Keratinocyte (primary cell): ENCODE measurements at regions not wholly inside any gene's neighbourhood (a gene's known extent, or its start where the extent isn't known, plus 50 kb on each side); places are given as distances from the start of the nearest gene placed in this dataset.

Experiments used
- DNase-seq: peaks from one replicate; pipeline ENCODE4 v3.0.0-alpha.2; 2011; ENCODE audit warnings: low read depth, missing footprints, low spot score
- FAIRE-seq: peaks from 2 replicates; lab custom pipeline; 2011; peaks lifted over from hg19 to GRCh38; lab: Jason Lieb, UNC
- H2AFZ ChIP-seq: 2 replicates; pipeline ENCODE4 v1.6.0; 2012; ENCODE audit warnings: low read length, control low read depth, inconsistent platforms; ENCODE audit not compliant: control insufficient read depth
- H3K27ac ChIP-seq: 2 replicates; pipeline ENCODE4 v1.5.1; 2011; ENCODE audit warnings: low read length; ENCODE audit not compliant: control insufficient read depth, insufficient read depth
- H3K27me3 ChIP-seq: 3 replicates; pipeline ENCODE4 v1.6.0; 2011; ENCODE audit warnings: low read length; ENCODE audit not compliant: control insufficient read depth, insufficient read depth; ENCODE audit errors: extremely low read depth
- H3K36me3 ChIP-seq, 2 experiments: 2 replicates in 1 of 2; 3 replicates in 1 of 2; pipeline ENCODE4 v1.5.1; 2011; ENCODE audit warnings: low read length in 2 of 2, mild to moderate bottlenecking in 1 of 2; ENCODE audit not compliant: control insufficient read depth in 2 of 2, insufficient read depth in 2 of 2; ENCODE audit errors: extremely low read depth in 1 of 2
- H3K4me1 ChIP-seq: 3 replicates; pipeline ENCODE4 v1.5.1; 2011; ENCODE audit warnings: low read length; ENCODE audit not compliant: control insufficient read depth, insufficient read depth; ENCODE audit errors: extremely low read depth
- H3K4me2 ChIP-seq: 3 replicates; pipeline ENCODE4 v1.6.0; 2011; ENCODE audit warnings: low read depth, low read length; ENCODE audit not compliant: control insufficient read depth, insufficient read depth; ENCODE audit errors: extremely low read depth
- H3K4me3 ChIP-seq, 3 experiments: fragments of 200-600 bp in 1 of 3; sonication (generic) in 1 of 3; 2 replicates in 2 of 3; 3 replicates in 1 of 3; pipeline ENCODE4 v1.5.1; 2011 to 2016; ENCODE audit warnings: low read length in 3 of 3, mild to moderate bottlenecking in 3 of 3, control low read depth in 2 of 3, inconsistent platforms in 1 of 3, low read depth in 1 of 3, mixed read lengths in 1 of 3, mixed run types in 1 of 3, moderate library complexity in 1 of 3; ENCODE audit not compliant: control insufficient read depth in 2 of 3, insufficient read depth in 2 of 3; ENCODE audit errors: extremely low read depth in 1 of 3
- H3K79me2 ChIP-seq: 2 replicates; pipeline ENCODE4 v1.6.0; 2012; ENCODE audit warnings: low read length; ENCODE audit not compliant: control insufficient read depth, insufficient read depth
- H3K9ac ChIP-seq: 3 replicates; pipeline ENCODE4 v1.6.0; 2011; ENCODE audit warnings: low read length; ENCODE audit not compliant: control insufficient read depth, insufficient read depth; ENCODE audit errors: extremely low read depth
- H3K9me1 ChIP-seq: 3 replicates; pipeline ENCODE4 v1.6.0; 2011; ENCODE audit warnings: low read length; ENCODE audit not compliant: control insufficient read depth, insufficient read depth; ENCODE audit errors: extremely low read depth
- H3K9me3 ChIP-seq: 2 replicates; pipeline ENCODE4 v1.5.1; 2012; ENCODE audit warnings: low read depth, low read length; ENCODE audit not compliant: control insufficient read depth
- H4K20me1 ChIP-seq: 3 replicates; pipeline ENCODE4 v1.6.0; 2011; ENCODE audit warnings: low read length; ENCODE audit not compliant: control insufficient read depth, insufficient read depth; ENCODE audit errors: extremely low read depth
- EZH2 ChIP-seq: IDR thresholded peaks from one replicate; pipeline ENCODE4 v1.6.1; 2012; ENCODE audit warnings: inconsistent platforms, mild to moderate bottlenecking, low read length, moderate library complexity
- dilution Hi-C: fragments of 300-500 bp; cut with MboI; formaldehyde crosslinking; loops from one replicate; pipeline ENCODE4 v1.7.0; 2020; ENCODE audit warnings: low sequenced_read_pairs; ENCODE audit not compliant: extremely low pct_ligation_motif_present
- TF ChIP-seq, protein P1 (sequence below), 3 experiments: IDR thresholded peaks in 1 of 3; conservative IDR thresholded peaks in 1 of 3; optimal IDR thresholded peaks in 1 of 3; 2 replicates in 2 of 3; 3 replicates in 1 of 3; pipeline versions ENCODE3 to v1.5.1; 2011; ENCODE audit warnings: low read length in 3 of 3, mild to moderate bottlenecking in 3 of 3, moderate library complexity in 2 of 3, control low read depth in 1 of 3, inconsistent platforms in 1 of 3; ENCODE audit not compliant: insufficient read depth in 2 of 3; ENCODE audit errors: extremely low read depth in 1 of 3

DNA sequence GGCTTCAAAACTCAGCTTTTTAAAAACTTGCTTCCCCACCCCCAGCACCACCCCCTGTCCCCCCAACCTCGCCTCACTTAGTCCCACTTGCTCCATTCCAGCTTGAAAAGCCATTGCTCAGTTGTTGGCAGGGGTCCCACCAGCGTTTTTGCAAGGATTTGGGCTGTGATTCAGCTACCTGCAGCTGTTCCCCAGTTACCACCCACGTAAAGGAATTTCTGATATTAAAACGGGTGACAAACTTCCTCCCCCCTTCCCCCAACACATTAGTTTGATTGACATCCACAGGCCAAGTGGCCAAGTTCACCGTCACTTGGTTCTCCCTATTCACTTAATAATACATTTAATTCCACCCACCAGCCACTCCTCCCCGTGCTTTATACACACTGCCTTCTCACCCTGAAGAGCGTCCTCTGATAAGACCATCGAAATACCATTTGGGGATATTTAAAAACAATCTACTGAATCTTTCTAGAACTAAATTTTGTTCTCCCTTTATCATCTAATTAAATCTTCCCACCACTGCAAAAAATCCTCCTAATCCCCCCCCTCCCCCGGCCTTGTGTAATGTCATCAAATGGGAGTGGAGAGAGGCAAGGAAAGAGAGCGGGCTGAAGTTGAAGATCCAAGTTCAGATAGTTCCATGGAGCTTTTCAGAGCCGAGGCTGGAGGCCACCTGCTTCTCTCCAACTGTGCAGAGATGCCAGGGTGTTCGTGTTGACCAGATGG, 55.1 kb downstream of the SOX9 start:
- H3K4me1 ChIP-seq = no peaks in the 10 kb centered on the region
- no peaks in the 10 kb centered on the region for H4K20me1 ChIP-seq
- H3K79me2 ChIP-seq = no peaks in the 10 kb centered on the region
- H3K27me3 ChIP-seq = peaks cover 22% of the 10 kb centered on the region
- DNase-seq = no peak
- H3K9me3 ChIP-seq = no peaks in the 10 kb centered on the region
- no peak overlapping the region for H3K9ac ChIP-seq
- H2AFZ ChIP-seq = no peak overlapping the region
- H3K4me3 ChIP-seq = no peak overlapping the region
- no peak overlapping the region for H3K27ac ChIP-seq
- FAIRE-seq = no peak
- H3K9me1 ChIP-seq = no peaks in the 10 kb centered on the region
- H3K4me2 ChIP-seq = no peak overlapping the region
- H3K36me3 ChIP-seq = no peaks in the 10 kb centered on the region
- dilution Hi-C loops = no loop called here
- no peak for TF ChIP-seq EZH2
- TF ChIP-seq, protein P1, sequence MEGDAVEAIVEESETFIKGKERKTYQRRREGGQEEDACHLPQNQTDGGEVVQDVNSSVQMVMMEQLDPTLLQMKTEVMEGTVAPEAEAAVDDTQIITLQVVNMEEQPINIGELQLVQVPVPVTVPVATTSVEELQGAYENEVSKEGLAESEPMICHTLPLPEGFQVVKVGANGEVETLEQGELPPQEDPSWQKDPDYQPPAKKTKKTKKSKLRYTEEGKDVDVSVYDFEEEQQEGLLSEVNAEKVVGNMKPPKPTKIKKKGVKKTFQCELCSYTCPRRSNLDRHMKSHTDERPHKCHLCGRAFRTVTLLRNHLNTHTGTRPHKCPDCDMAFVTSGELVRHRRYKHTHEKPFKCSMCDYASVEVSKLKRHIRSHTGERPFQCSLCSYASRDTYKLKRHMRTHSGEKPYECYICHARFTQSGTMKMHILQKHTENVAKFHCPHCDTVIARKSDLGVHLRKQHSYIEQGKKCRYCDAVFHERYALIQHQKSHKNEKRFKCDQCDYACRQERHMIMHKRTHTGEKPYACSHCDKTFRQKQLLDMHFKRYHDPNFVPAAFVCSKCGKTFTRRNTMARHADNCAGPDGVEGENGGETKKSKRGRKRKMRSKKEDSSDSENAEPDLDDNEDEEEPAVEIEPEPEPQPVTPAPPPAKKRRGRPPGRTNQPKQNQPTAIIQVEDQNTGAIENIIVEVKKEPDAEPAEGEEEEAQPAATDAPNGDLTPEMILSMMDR (optimal IDR thresholded peaks at IDR 0.05 in 1 of 3, IDR thresholded peaks at IDR 0.05 in 1 of 3, conservative IDR thresholded peaks at IDR 0.05 in 1 of 3; ENCODE audit: extremely low read depth in 1 of 3, insufficient read depth in 2 of 3, low read length in 3 of 3) = no peak

DNA sequence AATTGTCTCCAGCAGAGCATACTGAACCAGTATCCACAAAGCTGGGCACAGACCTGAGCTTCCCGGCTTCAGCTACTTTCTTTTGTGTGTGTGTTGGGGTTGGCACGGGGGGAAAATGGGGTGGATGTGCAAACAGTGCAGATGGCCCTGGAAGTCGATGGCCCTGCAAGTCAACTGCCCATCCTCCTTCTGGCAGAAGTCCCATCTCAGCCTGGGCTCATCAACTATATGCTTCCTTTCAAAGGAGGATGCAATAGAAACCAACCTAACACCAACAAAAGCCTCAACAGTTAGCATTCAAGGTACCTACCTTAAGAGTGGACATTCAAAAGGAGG, 55.7 kb downstream of the SOX9 start:
- Histone ChIP-seq H3K4me2 (no peak overlapping the region), H3K27me3 (peaks cover 18% of the 10 kb centered on the region), H3K9me1 (no peaks in the 10 kb centered on the region), H3K9ac (no peak overlapping the region), H4K20me1 (no peaks in the 10 kb centered on the region), H3K4me1 (no peaks in the 10 kb centered on the region), H3K79me2 (no peaks in the 10 kb centered on the region), H3K4me3 (no peak overlapping the region), H3K9me3 (no peaks in the 10 kb centered on the region), H3K36me3 (no peaks in the 10 kb centered on the region), H3K27ac (no peak overlapping the region), H2AFZ (no peak overlapping the region)
- TF ChIP-seq, protein P1 (optimal IDR thresholded peaks at IDR 0.05 in 1 of 3, IDR thresholded peaks at IDR 0.05 in 1 of 3, conservative IDR thresholded peaks at IDR 0.05 in 1 of 3; ENCODE audit: extremely low read depth in 1 of 3, insufficient read depth in 2 of 3, low read length in 3 of 3) = no peak
- TF ChIP-seq EZH2 = no peak
- dilution Hi-C loops = no loop called here
- no peak for DNase-seq
- FAIRE-seq = no peak
